Vagina (tissue), 2 donors: ENCODE measurements at regions not wholly inside any gene's neighbourhood (a gene's known extent, or its start where the extent isn't known, plus 50 kb on each side); places are given as distances from the start of the nearest gene placed in this dataset.

ENCODE experiments used
- DNase-seq, 2 donors: peaks; one replicate each; pipeline ENCODE4 v3.0.0-alpha.2; 2017; ENCODE audit errors: extremely low spot score in 2 of 2
- H3K27ac ChIP-seq: fragments of 200-600 bp; sonication (generic); one replicate; pipeline ENCODE4 v1.5.1; 2019
- H3K27me3 ChIP-seq: fragments of 200-600 bp; sonication (generic); one replicate; pipeline ENCODE4 v1.5.1; 2019
- H3K36me3 ChIP-seq, 2 donors: fragments of 200-600 bp; sonication (generic); one replicate each; pipeline ENCODE4 v1.5.1; 2017 to 2019
- H3K4me1 ChIP-seq: fragments of 200-600 bp; sonication (generic); one replicate; pipeline ENCODE4 v1.5.1; 2019
- H3K4me3 ChIP-seq, 2 donors: fragments of 200-600 bp; sonication (generic); 1 replicate in 1 of 2; 2 replicates in 1 of 2; pipeline ENCODE4 v1.5.1; 2016 to 2019
- H3K9me3 ChIP-seq: fragments of 200-600 bp; sonication (generic); one replicate; pipeline ENCODE4 v1.5.1; 2019
- CTCF ChIP-seq, 3 experiments: fragments of 450-650 bp in 2 of 3; fragments of 200-600 bp in 1 of 3; sonication (generic) in 1 of 3; IDR thresholded peaks; one replicate each; pipeline ENCODE4 v1.5.1; 2017 to 2019; ENCODE audit warnings: antibody characterized with exemption in 3 of 3, mild to moderate bottlenecking in 2 of 3, moderate library complexity in 2 of 3
- POLR2A ChIP-seq, 2 donors: fragments of 450-650 bp; IDR thresholded peaks; one replicate each; pipeline ENCODE4 v1.6.1; 2017; ENCODE audit warnings: antibody characterized with exemption in 2 of 2, mild to moderate bottlenecking in 2 of 2, moderate library complexity in 2 of 2
- POLR2AphosphoS5 ChIP-seq, 2 donors: sonication (generic); formaldehyde crosslinking; IDR thresholded peaks; one replicate each; pipeline ENCODE4 v1.9.0; 2017; ENCODE audit warnings: antibody characterized with exemption in 2 of 2, mild to moderate bottlenecking in 2 of 2, low read depth in 1 of 2; ENCODE audit not compliant: insufficient read depth in 1 of 2
- intact Hi-C: fragments of 100-400 bp; cut with DNase I; formaldehyde crosslinking; loops from one replicate; pipeline ENCODE4 v1.15.1; 2023

- no peak overlapping the region for H3K4me3 ChIP-seq
- H3K9me3 ChIP-seq: no peaks in the 10 kb centered on the region
- no peak for DNase-seq
- intact Hi-C loops: loop anchor here (10.0 kb wide), 1 partner anchor 89 kb away; the partner anchor contains the start of gene TMPO
- H3K27me3 ChIP-seq: no peaks in the 10 kb centered on the region
- TF ChIP-seq CTCF (IDR thresholded peaks at IDR 0.05) (no peak), POLR2AphosphoS5 (IDR thresholded peaks at IDR 0.05; ENCODE audit: insufficient read depth in 1 of 2, low read depth in 1 of 2) (no peak), POLR2A (IDR thresholded peaks at IDR 0.05) (no peak)
- no peaks in the 10 kb centered on the region for H3K36me3 ChIP-seq
- H3K27ac ChIP-seq: no peak overlapping the region
- no peaks in the 10 kb centered on the region for H3K4me1 ChIP-seq
Measured at GRCh38 chr12:98425859-98426258, 89.5 kb upstream of the TMPO start.

- TF ChIP-seq POLR2AphosphoS5 (IDR thresholded peaks at IDR 0.05; ENCODE audit: insufficient read depth in 1 of 2, low read depth in 1 of 2) (no peak), POLR2A (IDR thresholded peaks at IDR 0.05) (no peak), CTCF (IDR thresholded peaks at IDR 0.05) (no peak)
- intact Hi-C loops: no loop called here
- no peak overlapping the region for H3K27ac ChIP-seq
- no peaks in the 10 kb centered on the region for H3K36me3 ChIP-seq
- no peaks in the 10 kb centered on the region for H3K9me3 ChIP-seq
- no peaks in the 10 kb centered on the region for H3K27me3 ChIP-seq
- no peak for DNase-seq
- no peak overlapping the region for H3K4me3 ChIP-seq
- H3K4me1 ChIP-seq: no peaks in the 10 kb centered on the region
Measured at GRCh38 chr12:98431089-98431488, 84.3 kb upstream of the TMPO start.

GRCh38 chr12:98437166-98437565 is 78.2 kb upstream of the TMPO start:
- Histone ChIP-seq H3K27ac (no peak overlapping the region), H3K4me3 (no peak overlapping the region), H3K27me3 (no peaks in the 10 kb centered on the region), H3K4me1 (peaks cover 10% of the 10 kb centered on the region), H3K9me3 (no peaks in the 10 kb centered on the region), H3K36me3 (no peaks in the 10 kb centered on the region)
- intact Hi-C loops: no loop called here
- DNase-seq: no peak
- TF ChIP-seq POLR2A (IDR thresholded peaks at IDR 0.05): no peak
- TF ChIP-seq POLR2AphosphoS5 (IDR thresholded peaks at IDR 0.05; ENCODE audit: insufficient read depth in 1 of 2, low read depth in 1 of 2): no peak
- no peak for TF ChIP-seq CTCF (IDR thresholded peaks at IDR 0.05)

GRCh38 chr12:98437806-98438595 is 77.4 kb upstream of the TMPO start:
- DNase-seq: no peak
- peaks cover 10% of the 10 kb centered on the region for H3K4me1 ChIP-seq
- intact Hi-C loops: no loop called here
- no peak overlapping the region for H3K27ac ChIP-seq
- no peaks in the 10 kb centered on the region for H3K9me3 ChIP-seq
- H3K4me3 ChIP-seq: no peak overlapping the region
- no peaks in the 10 kb centered on the region for H3K36me3 ChIP-seq
- H3K27me3 ChIP-seq: no peaks in the 10 kb centered on the region
- no peak for TF ChIP-seq POLR2AphosphoS5 (IDR thresholded peaks at IDR 0.05; ENCODE audit: insufficient read depth in 1 of 2, low read depth in 1 of 2)

GRCh38 chr12:98438656-98439230 is 76.6 kb upstream of the TMPO start:
- Histone ChIP-seq H3K36me3 (no peaks in the 10 kb centered on the region), H3K27ac (no peak overlapping the region), H3K4me3 (no peak overlapping the region), H3K4me1 (peaks cover 10% of the 10 kb centered on the region), H3K9me3 (no peaks in the 10 kb centered on the region), H3K27me3 (no peaks in the 10 kb centered on the region)
- intact Hi-C loops: no loop called here
- DNase-seq: no peak
- TF ChIP-seq POLR2A (IDR thresholded peaks at IDR 0.05): no peak
- no peak for TF ChIP-seq POLR2AphosphoS5 (IDR thresholded peaks at IDR 0.05; ENCODE audit: insufficient read depth in 1 of 2, low read depth in 1 of 2)
- no peak for TF ChIP-seq CTCF (IDR thresholded peaks at IDR 0.05)
